Keratinocyte (primary cell): ENCODE measurements at regions not wholly inside any gene's neighbourhood (a gene's known extent, or its start where the extent isn't known, plus 50 kb on each side); places are given as distances from the start of the nearest gene placed in this dataset.

Source experiments
- DNase-seq: peaks from one replicate; pipeline ENCODE4 v3.0.0-alpha.2; 2011; ENCODE audit warnings: low read depth, missing footprints, low spot score
- FAIRE-seq: peaks from 2 replicates; lab custom pipeline; 2011; peaks lifted over from hg19 to GRCh38; lab: Jason Lieb, UNC
- H2AFZ ChIP-seq: 2 replicates; pipeline ENCODE4 v1.6.0; 2012; ENCODE audit warnings: low read length, control low read depth, inconsistent platforms; ENCODE audit not compliant: control insufficient read depth
- H3K27ac ChIP-seq: 2 replicates; pipeline ENCODE4 v1.5.1; 2011; ENCODE audit warnings: low read length; ENCODE audit not compliant: control insufficient read depth, insufficient read depth
- H3K27me3 ChIP-seq: 3 replicates; pipeline ENCODE4 v1.6.0; 2011; ENCODE audit warnings: low read length; ENCODE audit not compliant: control insufficient read depth, insufficient read depth; ENCODE audit errors: extremely low read depth
- H3K36me3 ChIP-seq, 2 experiments: 2 replicates in 1 of 2; 3 replicates in 1 of 2; pipeline ENCODE4 v1.5.1; 2011; ENCODE audit warnings: low read length in 2 of 2, mild to moderate bottlenecking in 1 of 2; ENCODE audit not compliant: control insufficient read depth in 2 of 2, insufficient read depth in 2 of 2; ENCODE audit errors: extremely low read depth in 1 of 2
- H3K4me1 ChIP-seq: 3 replicates; pipeline ENCODE4 v1.5.1; 2011; ENCODE audit warnings: low read length; ENCODE audit not compliant: control insufficient read depth, insufficient read depth; ENCODE audit errors: extremely low read depth
- H3K4me2 ChIP-seq: 3 replicates; pipeline ENCODE4 v1.6.0; 2011; ENCODE audit warnings: low read depth, low read length; ENCODE audit not compliant: control insufficient read depth, insufficient read depth; ENCODE audit errors: extremely low read depth
- H3K4me3 ChIP-seq, 3 experiments: fragments of 200-600 bp in 1 of 3; sonication (generic) in 1 of 3; 2 replicates in 2 of 3; 3 replicates in 1 of 3; pipeline ENCODE4 v1.5.1; 2011 to 2016; ENCODE audit warnings: low read length in 3 of 3, mild to moderate bottlenecking in 3 of 3, control low read depth in 2 of 3, inconsistent platforms in 1 of 3, low read depth in 1 of 3, mixed read lengths in 1 of 3, mixed run types in 1 of 3, moderate library complexity in 1 of 3; ENCODE audit not compliant: control insufficient read depth in 2 of 3, insufficient read depth in 2 of 3; ENCODE audit errors: extremely low read depth in 1 of 3
- H3K79me2 ChIP-seq: 2 replicates; pipeline ENCODE4 v1.6.0; 2012; ENCODE audit warnings: low read length; ENCODE audit not compliant: control insufficient read depth, insufficient read depth
- H3K9ac ChIP-seq: 3 replicates; pipeline ENCODE4 v1.6.0; 2011; ENCODE audit warnings: low read length; ENCODE audit not compliant: control insufficient read depth, insufficient read depth; ENCODE audit errors: extremely low read depth
- H3K9me1 ChIP-seq: 3 replicates; pipeline ENCODE4 v1.6.0; 2011; ENCODE audit warnings: low read length; ENCODE audit not compliant: control insufficient read depth, insufficient read depth; ENCODE audit errors: extremely low read depth
- H3K9me3 ChIP-seq: 2 replicates; pipeline ENCODE4 v1.5.1; 2012; ENCODE audit warnings: low read depth, low read length; ENCODE audit not compliant: control insufficient read depth
- H4K20me1 ChIP-seq: 3 replicates; pipeline ENCODE4 v1.6.0; 2011; ENCODE audit warnings: low read length; ENCODE audit not compliant: control insufficient read depth, insufficient read depth; ENCODE audit errors: extremely low read depth
- EZH2 ChIP-seq: IDR thresholded peaks from one replicate; pipeline ENCODE4 v1.6.1; 2012; ENCODE audit warnings: inconsistent platforms, mild to moderate bottlenecking, low read length, moderate library complexity
- dilution Hi-C: fragments of 300-500 bp; cut with MboI; formaldehyde crosslinking; loops from one replicate; pipeline ENCODE4 v1.7.0; 2020; ENCODE audit warnings: low sequenced_read_pairs; ENCODE audit not compliant: extremely low pct_ligation_motif_present
- TF ChIP-seq, protein P1 (sequence below), 3 experiments: IDR thresholded peaks in 1 of 3; conservative IDR thresholded peaks in 1 of 3; optimal IDR thresholded peaks in 1 of 3; 2 replicates in 2 of 3; 3 replicates in 1 of 3; pipeline versions ENCODE3 to v1.5.1; 2011; ENCODE audit warnings: low read length in 3 of 3, mild to moderate bottlenecking in 3 of 3, moderate library complexity in 2 of 3, control low read depth in 1 of 3, inconsistent platforms in 1 of 3; ENCODE audit not compliant: insufficient read depth in 2 of 3; ENCODE audit errors: extremely low read depth in 1 of 3

DNA sequence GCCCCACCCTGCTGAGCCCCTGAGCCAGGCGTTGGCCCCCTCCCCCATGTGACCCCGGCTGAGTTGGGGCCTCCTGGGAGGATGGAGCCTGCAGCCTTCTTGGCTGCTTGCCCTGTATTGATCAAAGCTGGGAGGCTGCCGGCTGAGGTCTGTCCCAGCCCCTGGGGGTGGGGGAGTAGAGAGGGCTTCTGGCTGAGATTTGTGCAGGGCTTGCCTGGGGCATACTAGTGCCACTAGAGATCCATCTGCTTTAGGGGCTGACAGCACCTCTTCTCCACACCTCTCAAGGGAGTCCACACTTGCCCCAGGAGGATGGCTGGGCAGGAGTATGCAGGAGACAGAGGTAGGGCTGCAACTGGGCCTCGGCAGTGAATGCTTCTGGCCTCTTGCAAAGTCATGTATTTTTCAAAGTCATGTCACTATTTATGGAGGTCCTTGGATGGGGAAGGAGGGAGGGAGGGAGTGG, 53.6 kb upstream of the SSBP3 start:
- Histone ChIP-seq H3K9me3 (no peaks in the 10 kb centered on the region), H3K4me2 (no peak overlapping the region), H3K9me1 (no peaks in the 10 kb centered on the region), H3K4me1 (no peaks in the 10 kb centered on the region), H3K27ac (no peak overlapping the region), H4K20me1 (no peaks in the 10 kb centered on the region), H3K36me3 (no peaks in the 10 kb centered on the region), H3K79me2 (no peaks in the 10 kb centered on the region), H2AFZ (no peak overlapping the region), H3K27me3 (no peaks in the 10 kb centered on the region), H3K4me3 (no peak overlapping the region), H3K9ac (no peak overlapping the region)
- TF ChIP-seq EZH2 = no peak
- TF ChIP-seq, protein P1, sequence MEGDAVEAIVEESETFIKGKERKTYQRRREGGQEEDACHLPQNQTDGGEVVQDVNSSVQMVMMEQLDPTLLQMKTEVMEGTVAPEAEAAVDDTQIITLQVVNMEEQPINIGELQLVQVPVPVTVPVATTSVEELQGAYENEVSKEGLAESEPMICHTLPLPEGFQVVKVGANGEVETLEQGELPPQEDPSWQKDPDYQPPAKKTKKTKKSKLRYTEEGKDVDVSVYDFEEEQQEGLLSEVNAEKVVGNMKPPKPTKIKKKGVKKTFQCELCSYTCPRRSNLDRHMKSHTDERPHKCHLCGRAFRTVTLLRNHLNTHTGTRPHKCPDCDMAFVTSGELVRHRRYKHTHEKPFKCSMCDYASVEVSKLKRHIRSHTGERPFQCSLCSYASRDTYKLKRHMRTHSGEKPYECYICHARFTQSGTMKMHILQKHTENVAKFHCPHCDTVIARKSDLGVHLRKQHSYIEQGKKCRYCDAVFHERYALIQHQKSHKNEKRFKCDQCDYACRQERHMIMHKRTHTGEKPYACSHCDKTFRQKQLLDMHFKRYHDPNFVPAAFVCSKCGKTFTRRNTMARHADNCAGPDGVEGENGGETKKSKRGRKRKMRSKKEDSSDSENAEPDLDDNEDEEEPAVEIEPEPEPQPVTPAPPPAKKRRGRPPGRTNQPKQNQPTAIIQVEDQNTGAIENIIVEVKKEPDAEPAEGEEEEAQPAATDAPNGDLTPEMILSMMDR (optimal IDR thresholded peaks at IDR 0.05 in 1 of 3, IDR thresholded peaks at IDR 0.05 in 1 of 3, conservative IDR thresholded peaks at IDR 0.05 in 1 of 3; ENCODE audit: extremely low read depth in 1 of 3, insufficient read depth in 2 of 3, low read length in 3 of 3) = no peak
- DNase-seq (no peak), FAIRE-seq (no peak)
- dilution Hi-C loops = no loop called here

DNA sequence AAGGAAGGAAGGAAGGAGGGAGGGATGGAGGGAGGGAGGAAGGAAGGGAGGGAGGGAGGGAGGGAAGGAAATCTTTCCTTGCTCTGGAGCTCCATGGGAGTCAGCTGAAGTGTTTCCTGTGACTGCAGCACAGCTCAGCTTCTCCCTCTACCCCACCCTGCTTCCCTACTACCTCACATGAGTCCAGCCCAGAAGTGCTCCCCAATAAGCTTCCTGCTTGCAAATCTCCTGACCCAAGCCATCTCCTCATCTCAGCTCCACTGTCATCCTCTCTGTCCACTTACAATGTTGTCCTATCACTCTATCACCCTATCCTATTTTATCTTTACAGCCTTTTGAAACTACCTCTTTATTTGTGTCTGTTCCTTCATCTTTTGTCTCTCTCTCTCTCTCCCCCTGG, 52.9 kb upstream of the SSBP3 start:
- DNase-seq = no peak
- Histone ChIP-seq H3K27ac (no peak overlapping the region), H4K20me1 (no peaks in the 10 kb centered on the region), H3K27me3 (no peaks in the 10 kb centered on the region), H3K4me1 (no peaks in the 10 kb centered on the region), H3K4me2 (no peak overlapping the region), H3K79me2 (no peaks in the 10 kb centered on the region), H3K4me3 (no peak overlapping the region), H2AFZ (no peak overlapping the region), H3K9me3 (no peaks in the 10 kb centered on the region), H3K9me1 (no peaks in the 10 kb centered on the region), H3K36me3 (no peaks in the 10 kb centered on the region), H3K9ac (no peak overlapping the region)
- FAIRE-seq = no peak
- dilution Hi-C loops = no loop called here
- TF ChIP-seq EZH2 = no peak
- TF ChIP-seq, protein P1 (optimal IDR thresholded peaks at IDR 0.05 in 1 of 3, IDR thresholded peaks at IDR 0.05 in 1 of 3, conservative IDR thresholded peaks at IDR 0.05 in 1 of 3; ENCODE audit: extremely low read depth in 1 of 3, insufficient read depth in 2 of 3, low read length in 3 of 3) = no peak
